K562 (cell line): ENCODE measurements at regions not wholly inside any gene's neighbourhood (a gene's known extent, or its start where the extent isn't known, plus 50 kb on each side); places are given as distances from the start of the nearest gene placed in this dataset.

Experiments used
- ARNT ChIP-seq, 2 experiments: fragments of 450-650 bp; IDR thresholded peaks; 2 replicates each; pipeline ENCODE4 v1.6.1; 2016; ENCODE audit warnings: mild to moderate bottlenecking in 1 of 2
- FUS ChIP-seq: fragments of 200-400 bp; formaldehyde crosslinking; optimal IDR thresholded peaks from 2 replicates; pipeline ENCODE3; 2017; ENCODE audit warnings: low read depth, low read length
- MLLT1 ChIP-seq, 2 experiments: fragments of 450-650 bp; IDR thresholded peaks; 2 replicates each; pipeline ENCODE4 v1.6.1; 2016
- TSHZ1 ChIP-seq: fragments of 250-450 bp; sonication (Bioruptor Pico); IDR thresholded peaks from 2 replicates; pipeline ENCODE4 v1.4.0; 2020; ENCODE audit warnings: mild to moderate bottlenecking, moderate library complexity
- TF ChIP-seq, protein P1 (sequence below), 3 experiments: fragments of 200-800 bp in 1 of 3; sonication (Bioruptor generic) in 1 of 3; sonication (generic) in 1 of 3; formaldehyde crosslinking in 1 of 3; IDR thresholded peaks; 2 replicates each; pipeline versions ENCODE4 v1.6.1 to v1.8.0; 2016 to 2022; ENCODE audit warnings: mild to moderate bottlenecking in 2 of 3, missing compliant biosample characterization in 2 of 3, missing genetic modification characterization in 2 of 3, missing genetic modification reagents in 1 of 3
- TF ChIP-seq, protein P2 (sequence below): sonication (generic); formaldehyde crosslinking; IDR thresholded peaks from 2 replicates; pipeline ENCODE4 v1.8.0; 2022; ENCODE audit warnings: mild to moderate bottlenecking, missing genetic modification reagents

DNA sequence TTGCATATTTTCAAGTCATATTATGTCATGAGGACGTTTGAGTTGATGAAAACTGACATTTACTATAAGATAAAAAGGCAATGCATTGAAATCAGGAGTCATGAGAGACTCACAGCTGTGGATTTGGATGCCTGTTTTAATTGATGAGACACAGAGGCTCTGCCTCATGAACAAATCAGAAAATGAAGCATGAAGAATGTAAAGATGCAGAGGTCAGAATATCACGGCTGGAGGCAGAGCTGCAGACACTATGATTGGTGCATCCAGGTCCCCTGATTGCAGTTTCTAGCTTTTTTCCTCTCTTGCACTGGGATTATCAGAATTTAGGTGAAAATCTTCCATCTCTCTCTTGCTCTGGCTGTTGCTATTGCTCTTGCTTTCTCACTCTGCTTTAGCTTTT is 74.7 kb downstream of the FAM47B start (continued):
- TF ChIP-seq MLLT1 (IDR thresholded peaks at IDR 0.05) (no peak), ARNT (IDR thresholded peaks at IDR 0.05) (no peak), TSHZ1 (no peak), FUS (no peak)
- TF ChIP-seq, protein P1, sequence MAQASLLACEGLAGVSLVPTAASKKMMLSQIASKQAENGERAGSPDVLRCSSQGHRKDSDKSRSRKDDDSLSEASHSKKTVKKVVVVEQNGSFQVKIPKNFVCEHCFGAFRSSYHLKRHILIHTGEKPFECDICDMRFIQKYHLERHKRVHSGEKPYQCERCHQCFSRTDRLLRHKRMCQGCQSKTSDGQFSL (CRISPR knock-in tag; IDR thresholded peaks at IDR 0.05), result no peak
- TF ChIP-seq, protein P1 (tag; IDR thresholded peaks at IDR 0.05), result no peak
- TF ChIP-seq, protein P2, sequence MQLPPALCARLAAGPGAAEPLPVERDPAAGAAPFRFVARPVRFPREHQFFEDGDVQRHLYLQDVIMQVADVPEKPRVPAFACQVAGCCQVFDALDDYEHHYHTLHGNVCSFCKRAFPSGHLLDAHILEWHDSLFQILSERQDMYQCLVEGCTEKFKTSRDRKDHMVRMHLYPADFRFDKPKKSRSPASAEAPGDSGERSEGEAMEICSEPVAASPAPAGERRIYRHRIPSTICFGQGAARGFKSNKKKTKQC (CRISPR knock-in tag), result no peak
